Gastrocnemius medialis (tissue), 4 donors: ENCODE measurements at regions not wholly inside any gene's neighbourhood (a gene's known extent, or its start where the extent isn't known, plus 50 kb on each side); places are given as distances from the start of the nearest gene placed in this dataset.

Source experiments
- POLR2A ChIP-seq, 2 donors: fragments of 450-650 bp; IDR thresholded peaks; one replicate each; pipeline ENCODE4 v1.6.1; 2017; ENCODE audit warnings: antibody characterized with exemption in 2 of 2, mild to moderate bottlenecking in 2 of 2, moderate library complexity in 2 of 2
- TF ChIP-seq, protein P1 (sequence below), 5 experiments: fragments of 450-650 bp in 3 of 5; fragments of 200-600 bp in 2 of 5; sonication (generic) in 2 of 5; IDR thresholded peaks in 4 of 5; conservative IDR thresholded peaks in 1 of 5; 1 replicate in 4 of 5; 2 replicates in 1 of 5; pipeline ENCODE4 v1.5.1; 2016 to 2019; ENCODE audit warnings: antibody characterized with exemption in 5 of 5, mild to moderate bottlenecking in 3 of 5, moderate library complexity in 3 of 5

DNA sequence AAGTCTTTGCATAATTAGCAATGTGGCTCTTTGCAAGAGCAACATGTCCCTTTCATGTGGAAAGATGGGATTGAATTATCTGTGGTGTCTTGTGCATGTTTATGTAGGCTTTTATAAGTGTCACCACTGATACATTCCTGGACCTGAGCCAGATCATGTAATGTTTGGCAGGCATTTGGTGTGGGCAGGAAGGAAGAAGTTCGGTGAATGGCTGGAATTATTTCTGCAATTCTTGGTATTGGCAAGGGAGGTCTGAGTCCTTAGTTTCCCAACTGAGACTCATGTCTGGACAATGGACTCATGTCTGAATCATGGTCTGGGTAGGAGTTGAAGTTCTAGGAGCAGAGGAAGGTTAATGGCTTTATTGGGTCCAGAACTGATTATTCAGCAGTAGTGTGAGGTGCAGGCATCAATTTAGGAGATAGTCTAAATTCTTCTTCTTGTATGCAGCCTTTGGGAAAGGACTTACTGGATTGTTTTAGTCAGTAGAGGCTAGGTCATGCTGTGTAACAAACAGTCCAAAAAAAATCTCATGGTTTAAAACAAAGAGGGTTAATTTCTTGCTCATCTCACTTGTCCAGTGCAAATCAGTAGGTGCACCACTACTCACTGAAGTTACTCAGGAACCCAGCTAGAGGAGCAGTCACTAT is 186.5 kb upstream of the LHX5 start:
- TF ChIP-seq POLR2A (IDR thresholded peaks at IDR 0.05): no peak
- TF ChIP-seq, protein P1, sequence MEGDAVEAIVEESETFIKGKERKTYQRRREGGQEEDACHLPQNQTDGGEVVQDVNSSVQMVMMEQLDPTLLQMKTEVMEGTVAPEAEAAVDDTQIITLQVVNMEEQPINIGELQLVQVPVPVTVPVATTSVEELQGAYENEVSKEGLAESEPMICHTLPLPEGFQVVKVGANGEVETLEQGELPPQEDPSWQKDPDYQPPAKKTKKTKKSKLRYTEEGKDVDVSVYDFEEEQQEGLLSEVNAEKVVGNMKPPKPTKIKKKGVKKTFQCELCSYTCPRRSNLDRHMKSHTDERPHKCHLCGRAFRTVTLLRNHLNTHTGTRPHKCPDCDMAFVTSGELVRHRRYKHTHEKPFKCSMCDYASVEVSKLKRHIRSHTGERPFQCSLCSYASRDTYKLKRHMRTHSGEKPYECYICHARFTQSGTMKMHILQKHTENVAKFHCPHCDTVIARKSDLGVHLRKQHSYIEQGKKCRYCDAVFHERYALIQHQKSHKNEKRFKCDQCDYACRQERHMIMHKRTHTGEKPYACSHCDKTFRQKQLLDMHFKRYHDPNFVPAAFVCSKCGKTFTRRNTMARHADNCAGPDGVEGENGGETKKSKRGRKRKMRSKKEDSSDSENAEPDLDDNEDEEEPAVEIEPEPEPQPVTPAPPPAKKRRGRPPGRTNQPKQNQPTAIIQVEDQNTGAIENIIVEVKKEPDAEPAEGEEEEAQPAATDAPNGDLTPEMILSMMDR (IDR thresholded peaks at IDR 0.05 in 4 of 5, conservative IDR thresholded peaks at IDR 0.05 in 1 of 5): no peak
